GM10266 (cell line): ENCODE measurements at regions not wholly inside any gene's neighbourhood (a gene's known extent, or its start where the extent isn't known, plus 50 kb on each side); places are given as distances from the start of the nearest gene placed in this dataset.

Experiments used
- DNase-seq: peaks from one replicate; pipeline ENCODE4 v3.0.0; 2012; ENCODE audit errors: extremely low spot score
- TF ChIP-seq, protein P1 (sequence below): IDR thresholded peaks from 2 replicates; pipeline ENCODE4 v1.5.1; 2012; ENCODE audit warnings: mild to moderate bottlenecking, low read depth; ENCODE audit not compliant: control insufficient read depth, insufficient read depth; ENCODE audit errors: missing control alignments

DNA sequence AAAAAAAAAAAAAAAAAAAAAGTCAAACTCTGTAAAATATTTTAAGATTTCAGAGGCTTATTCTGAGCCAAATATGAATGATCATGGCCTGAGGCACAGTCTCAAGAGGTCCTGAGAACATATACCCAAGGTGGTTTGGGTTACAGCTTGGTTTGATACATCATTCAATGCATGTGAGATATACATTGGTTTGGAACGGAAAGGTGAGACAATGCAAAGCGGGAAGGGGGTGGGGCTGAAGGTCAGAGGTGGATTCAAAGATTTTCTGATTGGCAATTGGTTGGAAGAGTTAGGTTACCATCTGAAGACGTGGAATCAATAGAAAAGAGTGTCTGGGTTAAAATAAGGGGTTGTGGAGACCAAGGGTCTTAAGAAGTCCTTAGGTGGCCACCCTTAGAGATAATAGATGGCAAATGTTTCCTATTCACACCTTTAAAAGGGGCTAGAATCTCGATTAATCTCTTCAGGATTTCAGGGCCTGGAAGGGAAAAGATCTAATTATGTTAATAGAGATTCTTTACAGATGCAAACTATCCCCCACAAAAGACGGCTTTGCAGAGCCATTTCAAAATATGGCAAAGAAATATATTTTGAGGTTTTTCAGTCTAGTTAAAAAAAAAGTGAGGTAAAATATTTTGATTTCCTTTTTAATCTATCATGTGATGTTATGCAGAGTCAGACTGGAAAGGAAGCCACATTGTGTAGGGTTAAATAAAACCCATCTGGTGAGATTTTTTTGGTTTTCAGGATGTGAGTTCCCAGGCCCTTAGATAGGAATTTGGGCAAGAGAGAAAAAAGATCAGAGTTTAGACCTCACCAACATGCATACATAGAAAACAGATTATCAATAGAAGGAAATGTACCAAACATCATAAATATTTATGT is 173.8 kb upstream of the CNOT2 start:
- TF ChIP-seq, protein P1, sequence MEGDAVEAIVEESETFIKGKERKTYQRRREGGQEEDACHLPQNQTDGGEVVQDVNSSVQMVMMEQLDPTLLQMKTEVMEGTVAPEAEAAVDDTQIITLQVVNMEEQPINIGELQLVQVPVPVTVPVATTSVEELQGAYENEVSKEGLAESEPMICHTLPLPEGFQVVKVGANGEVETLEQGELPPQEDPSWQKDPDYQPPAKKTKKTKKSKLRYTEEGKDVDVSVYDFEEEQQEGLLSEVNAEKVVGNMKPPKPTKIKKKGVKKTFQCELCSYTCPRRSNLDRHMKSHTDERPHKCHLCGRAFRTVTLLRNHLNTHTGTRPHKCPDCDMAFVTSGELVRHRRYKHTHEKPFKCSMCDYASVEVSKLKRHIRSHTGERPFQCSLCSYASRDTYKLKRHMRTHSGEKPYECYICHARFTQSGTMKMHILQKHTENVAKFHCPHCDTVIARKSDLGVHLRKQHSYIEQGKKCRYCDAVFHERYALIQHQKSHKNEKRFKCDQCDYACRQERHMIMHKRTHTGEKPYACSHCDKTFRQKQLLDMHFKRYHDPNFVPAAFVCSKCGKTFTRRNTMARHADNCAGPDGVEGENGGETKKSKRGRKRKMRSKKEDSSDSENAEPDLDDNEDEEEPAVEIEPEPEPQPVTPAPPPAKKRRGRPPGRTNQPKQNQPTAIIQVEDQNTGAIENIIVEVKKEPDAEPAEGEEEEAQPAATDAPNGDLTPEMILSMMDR, result no peak
- DNase-seq, result no peak

DNA sequence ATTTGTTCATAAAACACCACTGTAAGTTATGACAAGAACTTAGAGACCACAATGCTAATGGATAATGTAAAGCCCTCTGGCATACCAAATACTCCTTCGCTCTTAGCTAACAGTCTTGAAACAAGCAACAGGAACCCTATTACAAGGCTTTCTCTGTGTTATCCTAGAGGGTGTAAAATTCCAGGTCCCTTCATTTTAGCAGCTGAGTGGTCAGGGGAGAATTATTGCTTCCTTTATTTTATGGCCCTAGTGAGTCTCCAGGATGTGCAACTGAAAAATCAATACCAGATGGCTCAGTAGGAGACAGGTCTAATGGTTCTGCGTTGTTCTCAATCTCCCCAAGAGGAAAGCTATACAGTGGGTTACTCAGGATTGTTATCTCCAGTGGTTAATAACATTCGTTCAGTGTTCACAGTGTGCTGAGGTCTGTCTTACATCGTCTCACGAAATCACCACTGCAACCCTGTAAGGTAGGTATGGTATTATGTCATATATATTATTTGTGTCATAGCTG is 172.7 kb upstream of the CNOT2 start:
- TF ChIP-seq, protein P1, result no peak
- DNase-seq, result no peak

DNA sequence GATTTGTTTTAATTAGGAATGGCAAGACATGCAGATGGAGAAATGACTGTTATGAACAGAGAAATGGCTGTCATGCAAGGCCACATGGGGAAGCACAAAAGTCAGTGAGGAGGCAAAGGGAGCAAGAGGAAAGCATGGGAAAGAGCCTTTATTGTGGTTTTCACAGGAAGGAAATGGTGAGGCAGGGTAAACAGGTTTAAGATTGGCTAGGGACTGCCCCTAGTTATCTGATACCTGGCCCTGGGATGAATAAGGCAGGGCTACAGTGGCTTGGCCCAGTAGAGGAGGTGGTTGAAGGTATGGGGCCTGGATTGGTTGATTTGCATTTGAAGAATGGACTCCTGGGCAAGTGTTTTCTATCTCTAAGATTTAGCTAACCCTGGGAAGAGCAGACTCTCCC is 168.7 kb upstream of the CNOT2 start:
- TF ChIP-seq, protein P1, result no peak
- DNase-seq, result no peak

DNA sequence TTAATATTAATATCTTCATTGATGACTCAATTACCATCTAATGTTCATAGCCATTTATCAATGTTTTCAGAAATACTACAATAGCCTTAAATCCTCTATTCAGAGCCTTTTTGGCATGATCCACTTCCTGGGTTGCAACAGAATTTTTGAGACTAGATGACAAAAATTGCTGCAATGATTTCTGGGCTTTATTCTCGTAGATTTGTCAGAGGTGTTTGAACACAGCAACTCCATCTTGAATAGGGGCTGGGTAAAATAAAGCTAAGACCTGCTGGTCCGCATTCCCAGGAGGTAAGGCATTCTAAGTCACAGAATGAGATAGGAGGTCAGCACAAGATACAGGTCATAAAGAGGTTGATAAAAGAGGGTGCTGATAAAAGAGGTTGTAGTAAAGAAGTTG is 165.8 kb upstream of the CNOT2 start:
- TF ChIP-seq, protein P1, result no peak
- DNase-seq, result no peak

DNA sequence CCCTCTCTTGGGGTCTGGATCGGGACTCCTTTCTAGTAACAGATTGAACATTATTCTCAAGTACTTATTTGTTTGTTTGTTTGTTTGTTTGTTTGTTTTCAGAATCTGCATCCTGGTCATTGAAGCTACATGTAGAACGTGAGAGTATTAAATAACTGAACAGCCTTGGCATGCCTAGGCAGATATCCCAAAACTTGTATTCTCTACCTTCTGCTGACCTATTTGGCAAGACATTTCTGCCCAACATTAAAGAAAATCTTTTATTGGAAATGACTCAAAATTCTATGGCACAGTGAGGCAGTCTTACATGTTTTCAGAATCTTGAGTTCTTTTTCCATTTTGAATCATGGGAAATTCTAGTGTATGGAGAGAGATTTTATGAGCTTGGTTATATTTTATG is 165.1 kb upstream of the CNOT2 start:
- TF ChIP-seq, protein P1, result no peak
- no peak for DNase-seq

DNA sequence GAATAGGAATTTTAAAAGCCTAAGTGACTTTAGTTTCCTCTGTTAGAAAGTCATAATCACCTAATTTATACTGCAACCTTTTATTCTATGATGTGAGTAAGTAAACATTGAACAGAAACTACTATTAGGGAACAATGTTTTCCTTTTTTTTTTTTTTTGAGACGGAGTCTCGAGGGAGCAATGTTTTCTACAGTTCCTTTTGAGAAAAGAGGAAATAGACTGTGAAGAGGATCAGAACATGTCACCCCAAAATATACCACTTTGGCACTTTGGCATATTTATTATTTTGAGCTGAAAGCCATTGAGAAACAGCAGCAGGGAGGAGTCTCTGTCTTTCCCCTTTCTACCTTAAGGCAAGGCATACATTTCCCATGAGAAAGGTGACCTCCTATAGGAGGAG is 162.7 kb upstream of the CNOT2 start:
- DNase-seq, result no peak
- TF ChIP-seq, protein P1, result no peak

DNA sequence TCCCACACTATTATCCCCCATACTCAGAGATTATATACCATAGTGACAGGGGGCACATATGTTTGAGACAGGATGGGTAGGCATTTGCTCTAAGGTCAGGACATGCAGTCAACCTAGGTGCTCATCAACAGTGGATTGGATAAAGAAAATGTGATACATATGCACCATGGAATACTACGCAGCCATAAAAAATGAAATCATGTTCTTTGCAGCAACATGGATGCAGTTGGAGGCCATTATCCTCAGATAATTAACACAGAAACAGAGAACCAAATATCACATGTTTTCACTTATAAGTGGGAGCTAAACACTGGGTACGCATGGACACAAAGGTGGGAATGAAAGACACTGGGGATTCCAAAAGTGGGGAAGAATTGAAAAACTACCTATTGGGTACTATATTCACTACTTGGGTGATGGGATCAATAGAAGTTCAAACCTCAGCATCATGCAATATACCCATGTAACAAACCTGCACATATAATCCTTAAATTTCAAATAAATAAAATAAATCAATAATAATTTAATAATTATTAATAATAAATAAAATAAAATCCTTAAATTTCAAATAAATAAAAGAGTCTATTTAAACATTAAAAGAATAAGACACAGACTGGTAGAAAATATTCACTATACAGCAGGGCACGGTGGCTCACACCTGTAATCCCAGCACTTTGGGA is 160.1 kb upstream of the CNOT2 start:
- TF ChIP-seq, protein P1, result no peak
- DNase-seq, result no peak
